Stimulated activated naive B cell treated with anti-CD40 and anti-IgM and Interleukin-4, amounts not matched to agents 10 μg/mL and 1 μg/mL and 100 μg/mL, for 72 hours (primary cell): ENCODE measurements at regions not wholly inside any gene's neighbourhood (a gene's known extent, or its start where the extent isn't known, plus 50 kb on each side); places are given as distances from the start of the nearest gene placed in this dataset.

Experiments used
- ATAC-seq, 2 donors: fragments of 150-1000 bp; cut with Tn5 transposase; replicated peaks; 2 replicates each; pipeline ENCODE4 v1.10.0; 2021; ENCODE audit warnings: moderate library complexity in 1 of 2
- DNase-seq: peaks from one replicate; pipeline ENCODE4 v3.0.0; 2021
- H3K27ac Mint-ChIP-seq: one replicate; pipeline ENCODE4 v1.8.0; 2022; ENCODE audit warnings: mild to moderate bottlenecking, mixed read lengths
- H3K27me3 Mint-ChIP-seq, 2 donors: one replicate each; pipeline ENCODE4 v1.8.0; 2022; ENCODE audit warnings: mixed read lengths in 2 of 2
- H3K36me3 Mint-ChIP-seq, 2 donors: one replicate each; pipeline ENCODE4 v1.8.0; 2022; ENCODE audit warnings: mixed read lengths in 2 of 2, mild to moderate bottlenecking in 1 of 2
- H3K4me1 Mint-ChIP-seq, 2 donors: one replicate each; pipeline ENCODE4 v1.8.0; 2022; ENCODE audit warnings: mixed read lengths in 2 of 2, mild to moderate bottlenecking in 1 of 2
- H3K4me3 Mint-ChIP-seq, 2 donors: one replicate each; pipeline ENCODE4 v1.8.0; 2022; ENCODE audit warnings: mild to moderate bottlenecking in 2 of 2, mixed read lengths in 2 of 2, moderate library complexity in 1 of 2
- H3K9me3 Mint-ChIP-seq, 2 donors: one replicate each; pipeline ENCODE4 v1.8.0; 2022; ENCODE audit warnings: mixed read lengths in 2 of 2, mild to moderate bottlenecking in 1 of 2

GRCh38 chr12:41907550-41907949 lies 237.1 kb downstream of the GXYLT1 start:
- H3K27ac Mint-ChIP-seq: no peak overlapping the region
- no peak overlapping the region for H3K4me3 Mint-ChIP-seq
- no peaks in the 10 kb centered on the region for H3K27me3 Mint-ChIP-seq
- no peaks in the 10 kb centered on the region for H3K4me1 Mint-ChIP-seq
- DNase-seq: no peak
- no peak for ATAC-seq
- H3K9me3 Mint-ChIP-seq: no peaks in the 10 kb centered on the region
- no peaks in the 10 kb centered on the region for H3K36me3 Mint-ChIP-seq

GRCh38 chr12:41907021-41907420 lies 237.7 kb downstream of the GXYLT1 start:
- Mint-ChIP-seq H3K4me3 (no peak overlapping the region), H3K27me3 (no peaks in the 10 kb centered on the region), H3K9me3 (no peaks in the 10 kb centered on the region), H3K4me1 (no peaks in the 10 kb centered on the region), H3K27ac (no peak overlapping the region), H3K36me3 (no peaks in the 10 kb centered on the region)
- no peak for DNase-seq
- no peak for ATAC-seq

GRCh38 chr12:41905759-41906297 lies 238.8 kb downstream of the GXYLT1 start:
- Mint-ChIP-seq H3K4me3 (no peak overlapping the region), H3K9me3 (no peaks in the 10 kb centered on the region), H3K36me3 (no peaks in the 10 kb centered on the region), H3K27me3 (no peaks in the 10 kb centered on the region), H3K4me1 (no peaks in the 10 kb centered on the region), H3K27ac (no peak overlapping the region)
- no peak for DNase-seq
- ATAC-seq: no peak

- no peak overlapping the region for H3K4me3 Mint-ChIP-seq
- ATAC-seq (no peak), DNase-seq (no peak)
- H3K27ac Mint-ChIP-seq: no peak overlapping the region
- H3K4me1 Mint-ChIP-seq: no peaks in the 10 kb centered on the region
- no peaks in the 10 kb centered on the region for H3K27me3 Mint-ChIP-seq
- no peaks in the 10 kb centered on the region for H3K36me3 Mint-ChIP-seq
- H3K9me3 Mint-ChIP-seq: no peaks in the 10 kb centered on the region
Observed at GRCh38 chr12:41905073-41905758, 239.5 kb downstream of the GXYLT1 start.

GRCh38 chr12:41904041-41904440 lies 240.6 kb downstream of the GXYLT1 start:
- ATAC-seq (no peak), DNase-seq (no peak)
- Mint-ChIP-seq H3K9me3 (no peaks in the 10 kb centered on the region), H3K4me1 (no peaks in the 10 kb centered on the region), H3K4me3 (no peak overlapping the region), H3K36me3 (no peaks in the 10 kb centered on the region), H3K27me3 (no peaks in the 10 kb centered on the region), H3K27ac (no peak overlapping the region)

DNA sequence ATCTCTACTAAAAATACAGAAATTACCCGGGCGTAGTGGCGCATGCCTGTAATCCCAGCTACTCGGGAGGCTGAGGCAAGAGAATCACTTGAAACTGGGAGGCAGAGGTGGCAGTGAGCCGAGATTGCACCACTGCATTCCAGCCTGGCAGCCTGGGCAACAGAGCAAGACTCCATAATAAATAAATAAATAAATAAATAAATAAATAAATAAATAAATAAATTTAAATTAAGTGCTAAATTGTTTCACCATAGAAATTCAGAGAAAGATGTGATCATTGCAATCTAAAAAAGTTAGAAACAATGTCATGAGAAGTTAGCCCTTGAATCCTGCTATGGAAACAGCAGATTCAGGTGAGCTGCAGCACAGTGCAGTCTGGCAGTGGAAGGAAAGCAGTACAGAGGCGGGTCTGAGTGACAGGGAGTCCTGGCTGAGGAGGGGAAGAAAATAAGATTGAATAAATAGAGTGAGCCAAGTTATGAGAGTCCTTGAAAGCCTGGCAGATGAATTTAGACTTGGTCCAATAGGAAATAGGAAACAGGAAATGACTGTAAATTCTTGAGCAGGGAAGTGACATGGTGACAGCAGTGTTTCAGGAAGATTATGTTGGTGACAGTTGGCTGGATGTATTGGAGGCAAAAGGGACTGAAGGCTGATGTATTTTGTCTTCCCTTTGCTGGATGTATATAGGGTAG lies 241.5 kb downstream of the GXYLT1 start:
- no peak for DNase-seq
- Mint-ChIP-seq H3K4me1 (no peaks in the 10 kb centered on the region), H3K27ac (no peak overlapping the region), H3K9me3 (no peaks in the 10 kb centered on the region), H3K36me3 (no peaks in the 10 kb centered on the region), H3K27me3 (no peaks in the 10 kb centered on the region), H3K4me3 (no peak overlapping the region)
- ATAC-seq: no peak

DNA sequence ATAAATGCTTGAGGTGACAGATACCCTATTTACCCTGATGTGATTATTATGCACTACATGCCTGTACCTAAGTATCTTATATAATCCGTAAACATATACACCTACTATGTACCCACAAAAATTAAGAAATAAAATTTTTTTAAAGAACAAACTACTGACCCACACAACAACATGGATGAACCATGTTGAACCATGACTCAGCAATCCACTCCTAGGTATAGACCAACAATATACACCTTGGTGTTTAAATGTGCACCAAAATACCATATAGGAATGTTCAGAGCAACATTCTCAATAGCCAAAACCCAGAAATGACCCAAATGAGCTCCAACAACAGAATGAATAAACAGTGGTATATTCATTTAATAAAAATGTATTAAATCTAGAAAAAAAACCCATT lies 245.1 kb downstream of the GXYLT1 start:
- Mint-ChIP-seq H3K27me3 (no peaks in the 10 kb centered on the region), H3K36me3 (no peaks in the 10 kb centered on the region), H3K4me1 (no peaks in the 10 kb centered on the region), H3K9me3 (peaks cover 0 to 2% of the 10 kb centered on the region in 2 donors), H3K27ac (no peak overlapping the region), H3K4me3 (no peak overlapping the region)
- ATAC-seq: no peak
- DNase-seq: no peak

DNA sequence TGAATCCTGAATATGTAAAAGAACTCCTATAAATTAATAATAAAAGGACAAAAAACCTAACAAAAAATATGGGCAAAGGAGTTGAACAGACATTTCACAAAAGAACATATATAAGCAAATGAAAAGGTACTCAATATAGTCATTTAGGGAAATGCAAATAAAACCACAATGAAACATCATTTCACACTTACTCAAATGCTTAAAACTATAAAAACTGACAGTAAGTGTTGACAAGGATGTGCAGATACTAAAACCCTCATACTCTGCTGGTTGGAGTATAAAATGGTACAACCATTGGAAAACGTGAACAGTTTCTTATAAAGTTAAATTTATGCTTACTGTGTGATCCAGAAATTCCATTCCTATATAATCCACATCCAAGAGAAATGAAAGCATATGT lies 247.1 kb downstream of the GXYLT1 start:
- Mint-ChIP-seq H3K4me1 (no peaks in the 10 kb centered on the region), H3K9me3 (peaks cover 0 to 2% of the 10 kb centered on the region in 2 donors), H3K27me3 (no peaks in the 10 kb centered on the region), H3K27ac (no peak overlapping the region), H3K4me3 (no peak overlapping the region), H3K36me3 (no peaks in the 10 kb centered on the region)
- DNase-seq (no peak), ATAC-seq (no peak)

DNA sequence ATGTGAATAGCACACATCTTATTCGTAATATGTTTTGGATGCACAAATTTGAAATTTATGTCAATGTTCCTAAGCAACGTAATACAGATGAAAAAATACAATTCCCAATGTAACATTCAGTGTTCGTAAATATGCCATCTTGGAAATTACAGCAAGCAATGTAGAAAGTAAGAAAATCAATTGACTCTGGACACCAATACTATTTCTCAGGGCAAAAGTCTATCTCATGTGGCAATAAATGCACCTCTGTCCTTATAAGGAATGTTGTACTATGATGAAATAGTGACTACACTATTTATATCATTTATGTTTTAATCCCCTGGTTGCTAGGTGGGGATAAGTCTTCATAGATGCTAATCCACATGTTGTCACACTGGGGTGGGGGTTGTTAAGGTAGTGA lies 251.2 kb downstream of the GXYLT1 start:
- Mint-ChIP-seq H3K4me3 (no peak overlapping the region), H3K36me3 (no peaks in the 10 kb centered on the region), H3K4me1 (no peaks in the 10 kb centered on the region), H3K9me3 (peaks cover 0 to 2% of the 10 kb centered on the region in 2 donors), H3K27me3 (no peaks in the 10 kb centered on the region), H3K27ac (no peak overlapping the region)
- DNase-seq: no peak
- no peak for ATAC-seq

- no peak overlapping the region for H3K27ac Mint-ChIP-seq
- H3K27me3 Mint-ChIP-seq: no peaks in the 10 kb centered on the region
- no peaks in the 10 kb centered on the region for H3K9me3 Mint-ChIP-seq
- ATAC-seq: no peak
- H3K36me3 Mint-ChIP-seq: no peaks in the 10 kb centered on the region
- no peak for DNase-seq
- H3K4me1 Mint-ChIP-seq: no peaks in the 10 kb centered on the region
- H3K4me3 Mint-ChIP-seq: no peak overlapping the region
Observed at GRCh38 chr12:41892302-41892701, 252.4 kb downstream of the GXYLT1 start.

GRCh38 chr12:41891226-41891625 lies 253.4 kb downstream of the GXYLT1 start:
- Mint-ChIP-seq H3K36me3 (no peaks in the 10 kb centered on the region), H3K4me3 (no peak overlapping the region), H3K9me3 (no peaks in the 10 kb centered on the region), H3K4me1 (no peaks in the 10 kb centered on the region), H3K27me3 (no peaks in the 10 kb centered on the region), H3K27ac (no peak overlapping the region)
- DNase-seq (no peak), ATAC-seq (no peak)

GRCh38 chr12:41888285-41888684 lies 256.4 kb downstream of the GXYLT1 start:
- H3K36me3 Mint-ChIP-seq: no peaks in the 10 kb centered on the region
- H3K27ac Mint-ChIP-seq: no peak overlapping the region
- no peak for DNase-seq
- no peak for ATAC-seq
- no peak overlapping the region for H3K4me3 Mint-ChIP-seq
- H3K4me1 Mint-ChIP-seq: no peaks in the 10 kb centered on the region
- no peaks in the 10 kb centered on the region for H3K9me3 Mint-ChIP-seq
- peaks cover 0 to 4% of the 10 kb centered on the region in 2 donors for H3K27me3 Mint-ChIP-seq

DNA sequence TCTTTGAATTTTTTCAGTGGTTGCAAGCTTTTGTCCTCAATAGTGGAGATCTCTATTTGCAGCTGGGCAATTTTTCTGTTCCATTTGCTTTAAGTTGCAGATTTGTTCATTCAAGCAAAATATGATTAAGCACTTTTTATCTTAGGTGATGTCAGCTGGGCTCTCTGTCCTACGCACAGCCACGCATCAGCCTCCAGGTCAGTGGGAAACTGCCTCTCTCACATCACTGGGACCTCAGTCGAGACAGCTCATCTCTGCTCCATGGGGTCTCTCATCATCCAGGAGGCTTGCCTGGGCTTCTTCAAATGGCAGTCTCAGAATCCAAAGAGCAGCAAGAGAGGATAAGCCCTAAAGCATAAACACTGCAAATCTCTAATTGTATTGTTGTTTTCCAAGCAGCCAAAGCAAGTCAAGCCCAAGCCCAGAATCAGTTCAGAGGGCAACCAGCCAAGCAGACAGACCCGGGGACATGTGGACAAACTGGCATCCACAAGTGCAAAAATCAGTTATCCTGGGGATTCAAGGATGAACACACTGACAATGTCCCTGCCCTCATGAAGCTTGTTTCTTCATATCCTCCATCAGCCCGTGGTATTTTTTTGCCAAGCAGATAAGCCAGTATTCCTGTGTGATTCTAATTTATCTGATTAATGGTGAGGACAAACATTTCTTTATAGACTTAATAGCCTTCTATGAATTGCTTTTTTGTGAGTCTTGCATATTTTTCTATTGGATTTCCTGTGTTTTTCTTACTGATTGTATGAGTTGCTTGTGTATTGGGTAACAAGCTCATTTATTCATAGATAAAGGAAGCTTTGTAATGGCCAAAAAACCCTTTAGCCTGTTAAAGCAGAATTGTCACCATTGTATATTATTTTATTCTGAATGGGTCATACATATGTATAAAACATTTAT lies 262.5 kb downstream of the GXYLT1 start:
- Mint-ChIP-seq H3K27me3 (peaks cover 0 to 4% of the 10 kb centered on the region in 2 donors), H3K9me3 (no peaks in the 10 kb centered on the region), H3K4me3 (no peak overlapping the region), H3K4me1 (no peaks in the 10 kb centered on the region), H3K27ac (no peak overlapping the region), H3K36me3 (no peaks in the 10 kb centered on the region)
- ATAC-seq: no peak
- no peak for DNase-seq

- DNase-seq: no peak
- Mint-ChIP-seq H3K4me1 (no peaks in the 10 kb centered on the region), H3K27me3 (peaks cover 0 to 5% of the 10 kb centered on the region in 2 donors), H3K9me3 (peaks cover 13 to 17% of the 10 kb centered on the region in 2 donors), H3K4me3 (no peak overlapping the region), H3K27ac (no peak overlapping the region), H3K36me3 (peaks cover 0 to 2% of the 10 kb centered on the region in 2 donors)
- no peak for ATAC-seq
Observed at GRCh38 chr12:41869432-41869831, 275.2 kb downstream of the GXYLT1 start.
